AG08396 (cell line): ENCODE measurements at regions not wholly inside any gene's neighbourhood (a gene's known extent, or its start where the extent isn't known, plus 50 kb on each side); places are given as distances from the start of the nearest gene placed in this dataset.
A peak's percentile ranks its signal among the peaks of the same experiment; 100 is the strongest.
"Not testable (repeated sequence)": the region's sequence is repeated elsewhere in the genome, so short reads cannot be mapped to it uniquely, and the experiment has no call there.

Source experiments
- DNase-seq: peaks from one replicate; pipeline ENCODE4 v3.0.0; 2012; ENCODE audit warnings: low spot score, mixed read lengths

- DNase-seq = no peak
Observed at GRCh38 chr11:23764286-23764685, 732.6 kb upstream of the LUZP2 start.

GRCh38 chr11:23765682-23766252 lies 731.1 kb upstream of the LUZP2 start:
- peak; percentile 29 for DNase-seq

GRCh38 chr11:23767576-23767975 lies 729.3 kb upstream of the LUZP2 start:
- no peak for DNase-seq

GRCh38 chr11:23769214-23769613 lies 727.6 kb upstream of the LUZP2 start:
- DNase-seq = no peak

GRCh38 chr11:23772081-23772480 lies 724.8 kb upstream of the LUZP2 start:
- no peak for DNase-seq

- no peak for DNase-seq
Observed at GRCh38 chr11:23778971-23779370, 717.9 kb upstream of the LUZP2 start.

- DNase-seq = no peak
Observed at GRCh38 chr11:23780231-23780630, 716.6 kb upstream of the LUZP2 start.

- DNase-seq = no peak
Observed at GRCh38 chr11:23781803-23782560, 714.9 kb upstream of the LUZP2 start.

GRCh38 chr11:23786974-23787373 lies 709.9 kb upstream of the LUZP2 start:
- not testable (repeated sequence) for DNase-seq

GRCh38 chr11:23789200-23789853 lies 707.5 kb upstream of the LUZP2 start:
- DNase-seq = no peak

GRCh38 chr11:23789938-23790371 lies 706.9 kb upstream of the LUZP2 start:
- peak; percentile 13 for DNase-seq

- no peak for DNase-seq
Observed at GRCh38 chr11:23797624-23798419, 699.0 kb upstream of the LUZP2 start.

- not testable (repeated sequence) for DNase-seq
Observed at GRCh38 chr11:23834306-23834705, 662.5 kb upstream of the LUZP2 start.

GRCh38 chr11:23836981-23837380 lies 659.9 kb upstream of the LUZP2 start:
- DNase-seq = no peak

- no peak for DNase-seq
Observed at GRCh38 chr11:23840872-23841271, 656.0 kb upstream of the LUZP2 start.

- no peak for DNase-seq
Observed at GRCh38 chr11:23846902-23847422, 649.9 kb upstream of the LUZP2 start.

GRCh38 chr11:23851216-23851615 lies 645.6 kb upstream of the LUZP2 start:
- DNase-seq = no peak

GRCh38 chr11:23856654-23857053 lies 640.2 kb upstream of the LUZP2 start:
- no peak for DNase-seq

GRCh38 chr11:23859087-23859486 lies 637.8 kb upstream of the LUZP2 start:
- DNase-seq = no peak

- DNase-seq = no peak
Observed at GRCh38 chr11:23861615-23862014, 635.2 kb upstream of the LUZP2 start.

GRCh38 chr11:23865341-23865975 lies 631.4 kb upstream of the LUZP2 start:
- no peak for DNase-seq

GRCh38 chr11:23866641-23867040 lies 630.2 kb upstream of the LUZP2 start:
- no peak for DNase-seq
